GM12892 (cell line): ENCODE measurements at regions not wholly inside any gene's neighbourhood (a gene's known extent, or its start where the extent isn't known, plus 50 kb on each side); places are given as distances from the start of the nearest gene placed in this dataset.

ENCODE experiments used
- DNase-seq: peaks from one replicate; pipeline ENCODE4 v3.0.0; 2011; ENCODE audit not compliant: insufficient read length
- FAIRE-seq: peaks from 2 replicates; lab custom pipeline; 2011; peaks lifted over from hg19 to GRCh38; lab: Jason Lieb, UNC
- POLR2A ChIP-seq: IDR thresholded peaks from 2 replicates; pipeline ENCODE4 v1.6.1; 2011; ENCODE audit warnings: low read depth, low read length, control low read depth
- POLR2AphosphoS5 ChIP-seq: IDR thresholded peaks from 2 replicates; pipeline ENCODE4 v1.6.1; 2011; ENCODE audit warnings: low read depth, low read length, control low read depth
- TAF1 ChIP-seq: IDR thresholded peaks from 2 replicates; pipeline ENCODE4 v1.6.1; 2011; ENCODE audit warnings: low read depth, mild to moderate bottlenecking, control low read depth, low read length, borderline replicate concordance

- no peak for DNase-seq
- no peak for FAIRE-seq
- no peak for TF ChIP-seq TAF1
- TF ChIP-seq POLR2AphosphoS5 = no peak
- TF ChIP-seq POLR2A = no peak
Observed at GRCh38 chr7:10022480-10022879, 951.2 kb upstream of the PHF14 start.

GRCh38 chr7:10022957-10023356 lies 950.7 kb upstream of the PHF14 start:
- no peak for FAIRE-seq
- no peak for DNase-seq
- TF ChIP-seq POLR2A (no peak), TAF1 (no peak), POLR2AphosphoS5 (no peak)

GRCh38 chr7:10034843-10035556 lies 938.7 kb upstream of the PHF14 start:
- DNase-seq = no peak
- TF ChIP-seq POLR2A (no peak), TAF1 (no peak), POLR2AphosphoS5 (no peak)

GRCh38 chr7:10036693-10037092 lies 937.0 kb upstream of the PHF14 start:
- DNase-seq (no peak), FAIRE-seq (no peak)
- no peak for TF ChIP-seq POLR2A
- no peak for TF ChIP-seq POLR2AphosphoS5
- no peak for TF ChIP-seq TAF1

More at GRCh38 chr7:10034843-10035556, 938.7 kb upstream of the PHF14 start:
- no peak for FAIRE-seq

GRCh38 chr7:10038351-10038750 lies 935.3 kb upstream of the PHF14 start:
- no peak for TF ChIP-seq TAF1
- FAIRE-seq (no peak), DNase-seq (no peak)

GRCh38 chr7:10040674-10041073 lies 933.0 kb upstream of the PHF14 start:
- no peak for DNase-seq
- TF ChIP-seq POLR2A (no peak), TAF1 (no peak), POLR2AphosphoS5 (no peak)
- no peak for FAIRE-seq

GRCh38 chr7:10070899-10071298 lies 902.8 kb upstream of the PHF14 start:
- FAIRE-seq (no peak), DNase-seq (no peak)
- TF ChIP-seq POLR2AphosphoS5 (no peak), POLR2A (no peak), TAF1 (no peak)

GRCh38 chr7:10075866-10076265 lies 897.8 kb upstream of the PHF14 start:
- FAIRE-seq = no peak
- DNase-seq = no peak
- TF ChIP-seq POLR2A (no peak), POLR2AphosphoS5 (no peak), TAF1 (no peak)

- no peak for DNase-seq
- no peak for TF ChIP-seq POLR2AphosphoS5
- TF ChIP-seq POLR2A = no peak
- TF ChIP-seq TAF1 = no peak
- no peak for FAIRE-seq
Observed at GRCh38 chr7:10076660-10077300, 896.9 kb upstream of the PHF14 start.

GRCh38 chr7:10079572-10079971 lies 894.1 kb upstream of the PHF14 start:
- FAIRE-seq = no peak
- TF ChIP-seq POLR2A = no peak
- no peak for TF ChIP-seq POLR2AphosphoS5
- no peak for TF ChIP-seq TAF1
- no peak for DNase-seq

- FAIRE-seq (no peak), DNase-seq (no peak)
- TF ChIP-seq TAF1 = no peak
- no peak for TF ChIP-seq POLR2AphosphoS5
- no peak for TF ChIP-seq POLR2A
Observed at GRCh38 chr7:10082896-10083295, 890.8 kb upstream of the PHF14 start.

GRCh38 chr7:10083766-10084165 lies 889.9 kb upstream of the PHF14 start:
- FAIRE-seq (no peak), DNase-seq (no peak)
- no peak for TF ChIP-seq POLR2AphosphoS5
- no peak for TF ChIP-seq POLR2A
- no peak for TF ChIP-seq TAF1
